Neural crest cell (in vitro differentiated cells): ENCODE measurements at regions not wholly inside any gene's neighbourhood (a gene's known extent, or its start where the extent isn't known, plus 50 kb on each side); places are given as distances from the start of the nearest gene placed in this dataset.

ENCODE experiments used
- DNase-seq: peaks from one replicate; pipeline ENCODE4 v3.0.0; 2021; ENCODE audit warnings: low read depth, mixed read lengths, low spot score
- H3K27ac Mint-ChIP-seq: one replicate; pipeline ENCODE4 v1.8.0; 2021; ENCODE audit warnings: mild to moderate bottlenecking, mixed read lengths; ENCODE audit not compliant: unreplicated experiment
- H3K27me3 Mint-ChIP-seq: 2 replicates; pipeline ENCODE4 v1.8.0; 2021; ENCODE audit warnings: low read depth, mild to moderate bottlenecking, mixed read lengths
- H3K36me3 Mint-ChIP-seq: 2 replicates; pipeline ENCODE4 v1.8.0; 2021; ENCODE audit warnings: low read depth, mild to moderate bottlenecking, mixed read lengths
- H3K4me1 Mint-ChIP-seq: 2 replicates; pipeline ENCODE4 v1.8.0; 2021; ENCODE audit warnings: mixed read lengths
- H3K4me3 Mint-ChIP-seq: one replicate; pipeline ENCODE4 v1.8.0; 2021; ENCODE audit warnings: mild to moderate bottlenecking, mixed read lengths
- H3K9me3 Mint-ChIP-seq: 2 replicates; pipeline ENCODE4 v1.8.0; 2021; ENCODE audit warnings: mixed read lengths
- TF ChIP-seq, protein P1 (sequence below): fragments of 200-600 bp; sonication (generic); conservative IDR thresholded peaks from 2 replicates; pipeline ENCODE4 v1.5.0; 2021; ENCODE audit warnings: antibody characterized with exemption, mild to moderate bottlenecking

DNA sequence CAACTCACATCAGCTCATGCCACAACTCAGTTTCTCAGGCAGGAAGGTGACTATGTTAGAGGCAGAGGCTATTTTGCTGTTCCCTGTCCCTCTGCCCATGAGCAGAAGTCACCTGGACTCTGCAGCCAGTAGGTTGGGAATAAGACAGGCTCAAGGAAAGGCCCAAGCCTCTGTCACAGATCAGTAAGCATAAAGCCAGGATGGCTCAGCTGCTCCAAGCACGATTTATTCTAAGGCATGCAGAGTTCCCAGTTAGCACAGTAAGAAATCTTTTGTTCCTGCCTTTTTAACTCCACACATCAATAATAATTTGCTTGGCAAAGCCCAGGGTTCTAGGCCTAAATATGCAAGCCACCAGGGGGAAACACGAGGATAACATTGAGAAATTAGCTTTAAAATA, 249.0 kb upstream of the ADRA1B start:
- H3K27ac Mint-ChIP-seq, result no peak overlapping the region
- DNase-seq, result no peak
- no peaks in the 10 kb centered on the region for H3K36me3 Mint-ChIP-seq
- H3K9me3 Mint-ChIP-seq, result no peaks in the 10 kb centered on the region
- no peak overlapping the region for H3K4me3 Mint-ChIP-seq
- no peaks in the 10 kb centered on the region for H3K4me1 Mint-ChIP-seq
- H3K27me3 Mint-ChIP-seq, result no peaks in the 10 kb centered on the region
- TF ChIP-seq, protein P1, sequence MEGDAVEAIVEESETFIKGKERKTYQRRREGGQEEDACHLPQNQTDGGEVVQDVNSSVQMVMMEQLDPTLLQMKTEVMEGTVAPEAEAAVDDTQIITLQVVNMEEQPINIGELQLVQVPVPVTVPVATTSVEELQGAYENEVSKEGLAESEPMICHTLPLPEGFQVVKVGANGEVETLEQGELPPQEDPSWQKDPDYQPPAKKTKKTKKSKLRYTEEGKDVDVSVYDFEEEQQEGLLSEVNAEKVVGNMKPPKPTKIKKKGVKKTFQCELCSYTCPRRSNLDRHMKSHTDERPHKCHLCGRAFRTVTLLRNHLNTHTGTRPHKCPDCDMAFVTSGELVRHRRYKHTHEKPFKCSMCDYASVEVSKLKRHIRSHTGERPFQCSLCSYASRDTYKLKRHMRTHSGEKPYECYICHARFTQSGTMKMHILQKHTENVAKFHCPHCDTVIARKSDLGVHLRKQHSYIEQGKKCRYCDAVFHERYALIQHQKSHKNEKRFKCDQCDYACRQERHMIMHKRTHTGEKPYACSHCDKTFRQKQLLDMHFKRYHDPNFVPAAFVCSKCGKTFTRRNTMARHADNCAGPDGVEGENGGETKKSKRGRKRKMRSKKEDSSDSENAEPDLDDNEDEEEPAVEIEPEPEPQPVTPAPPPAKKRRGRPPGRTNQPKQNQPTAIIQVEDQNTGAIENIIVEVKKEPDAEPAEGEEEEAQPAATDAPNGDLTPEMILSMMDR, result no peak

DNA sequence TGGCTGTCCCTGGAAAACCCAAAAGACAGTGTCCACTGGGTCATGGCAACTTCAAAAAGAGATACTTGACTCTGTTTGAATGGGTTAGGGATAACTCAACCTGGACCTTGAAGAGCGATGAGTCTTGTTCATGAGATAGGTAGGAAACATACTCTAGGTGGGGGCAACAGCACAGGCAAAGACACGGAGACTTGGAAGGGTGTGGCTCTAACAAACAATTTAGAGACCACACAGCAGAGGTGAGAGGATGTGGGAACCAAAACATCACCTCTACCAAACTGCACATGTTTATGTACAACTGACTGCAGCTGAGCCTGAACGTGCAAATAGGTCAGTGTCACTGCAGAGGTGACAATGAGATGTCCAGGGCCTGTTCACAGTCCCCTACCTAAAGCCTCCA, 247.7 kb upstream of the ADRA1B start:
- no peaks in the 10 kb centered on the region for H3K36me3 Mint-ChIP-seq
- DNase-seq, result no peak
- H3K4me3 Mint-ChIP-seq, result no peak overlapping the region
- H3K27ac Mint-ChIP-seq, result no peak overlapping the region
- H3K4me1 Mint-ChIP-seq, result no peaks in the 10 kb centered on the region
- no peaks in the 10 kb centered on the region for H3K9me3 Mint-ChIP-seq
- H3K27me3 Mint-ChIP-seq, result no peaks in the 10 kb centered on the region
- TF ChIP-seq, protein P1, result no peak

DNA sequence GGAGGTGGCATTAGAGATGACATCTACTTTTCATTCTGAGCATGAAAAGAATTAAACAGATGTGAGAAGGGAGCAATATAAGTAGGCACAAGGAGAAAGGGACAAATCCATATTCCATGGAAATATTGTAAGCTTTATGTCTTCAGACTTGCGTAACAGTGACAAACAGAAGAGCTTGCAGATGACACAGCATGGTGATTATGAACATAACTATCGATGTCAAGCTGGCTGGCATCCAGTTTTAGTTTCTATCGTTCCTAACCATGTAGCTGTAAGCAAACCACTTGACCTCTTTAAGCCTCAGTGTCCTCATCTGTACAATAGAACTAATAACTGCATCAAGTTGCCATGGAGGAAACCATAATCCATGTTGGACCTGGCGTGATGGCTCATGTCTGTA, 246.7 kb upstream of the ADRA1B start:
- Mint-ChIP-seq H3K27me3 (no peaks in the 10 kb centered on the region), H3K4me3 (no peak overlapping the region)
- TF ChIP-seq, protein P1, result no peak

DNA sequence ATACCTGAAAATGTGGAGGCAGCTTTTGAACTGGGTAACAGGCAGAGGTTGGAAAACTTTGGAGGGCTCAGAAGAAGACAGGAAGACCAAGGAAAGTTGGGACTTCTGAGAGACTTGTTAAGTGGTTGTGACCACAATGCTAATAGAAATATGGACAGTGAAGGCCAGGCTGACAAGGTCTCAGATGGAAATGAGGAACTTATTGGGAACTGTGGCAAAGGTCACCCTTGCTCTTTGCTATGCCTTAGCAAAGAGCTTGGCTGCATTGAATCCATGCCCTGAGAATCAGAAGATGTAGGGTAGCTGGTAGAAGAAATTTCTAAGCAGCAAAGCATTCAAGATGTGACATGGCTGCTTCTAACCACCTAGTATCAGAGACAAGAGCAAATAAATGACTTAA, 244.4 kb upstream of the ADRA1B start:
- no peaks in the 10 kb centered on the region for H3K27me3 Mint-ChIP-seq
- H3K9me3 Mint-ChIP-seq, result no peaks in the 10 kb centered on the region
- no peak overlapping the region for H3K27ac Mint-ChIP-seq

More for the DNA sequence above, 246.7 kb upstream of the ADRA1B start:
- Mint-ChIP-seq H3K9me3 (no peaks in the 10 kb centered on the region), H3K36me3 (no peaks in the 10 kb centered on the region), H3K27ac (no peak overlapping the region), H3K4me1 (no peaks in the 10 kb centered on the region)
- no peak for DNase-seq

DNA sequence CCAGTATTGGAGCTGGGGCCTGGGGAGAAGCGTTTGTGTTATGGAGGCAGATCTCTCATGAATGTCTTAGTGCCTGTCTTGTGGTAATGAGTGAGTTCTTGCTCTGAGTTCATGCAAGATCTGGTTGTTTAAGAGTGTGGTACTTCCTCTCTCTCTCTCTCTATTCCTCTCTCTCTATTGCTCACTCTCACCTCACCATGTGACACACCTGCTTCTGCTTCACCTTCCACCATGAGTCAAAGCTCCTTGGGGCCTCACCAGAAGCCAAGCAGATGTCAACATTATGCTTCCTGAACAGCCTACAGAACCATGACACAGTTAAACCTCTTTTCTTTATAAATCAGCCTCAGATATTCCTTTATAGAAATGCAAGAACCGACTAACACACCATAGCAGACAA, 242.7 kb upstream of the ADRA1B start:
- TF ChIP-seq, protein P1, result no peak
- H3K27me3 Mint-ChIP-seq, result no peaks in the 10 kb centered on the region
- no peak overlapping the region for H3K27ac Mint-ChIP-seq
- no peak for DNase-seq
- no peaks in the 10 kb centered on the region for H3K4me1 Mint-ChIP-seq
- peaks cover 3% of the 10 kb centered on the region for H3K9me3 Mint-ChIP-seq
- H3K4me3 Mint-ChIP-seq, result no peak overlapping the region
- H3K36me3 Mint-ChIP-seq, result no peaks in the 10 kb centered on the region

More for the DNA sequence above, 244.4 kb upstream of the ADRA1B start:
- Mint-ChIP-seq H3K4me1 (no peaks in the 10 kb centered on the region), H3K36me3 (no peaks in the 10 kb centered on the region), H3K4me3 (no peak overlapping the region)
- DNase-seq, result no peak
- TF ChIP-seq, protein P1, result no peak
